A549 (cell line): ENCODE measurements at regions not wholly inside any gene's neighbourhood (a gene's known extent, or its start where the extent isn't known, plus 50 kb on each side); places are given as distances from the start of the nearest gene placed in this dataset.

Experiments used
- ATAC-seq, 2 experiments: fragments of 200-7000 bp in 1 of 2; fragments of >200 bp in 1 of 2; cut with Nextera tagmentation in 1 of 2; cut with Tn5 transposase in 1 of 2; 3 replicates each; pipeline versions ENCODE4 v1.8.0 to v1.9.1; 2018 to 2020; ENCODE audit warnings: mild to moderate bottlenecking in 1 of 2, moderate library complexity in 1 of 2
- CTCF ChIA-PET: fragments of 300-600 bp; sonication (Branson Sonifier 250); formaldehyde crosslinking; extraction: SDS; loops from one replicate; lab custom pipeline; 2021; ENCODE audit warnings: antibody characterized with exemption, inconsistent platforms; lab: Yijun Ruan, JAX
- POLR2A ChIA-PET: fragments of 350-600 bp; formaldehyde crosslinking; extraction: SDS; loops from one replicate; lab custom pipeline; 2021; ENCODE audit warnings: antibody characterized with exemption, inconsistent platforms; lab: Yijun Ruan, JAX
- DNase-seq, 2 experiments: peaks; one replicate each; pipeline versions ENCODE4 v3.0.0 to v3.0.0-alpha.2; 2011 to 2016; ENCODE audit warnings: low read depth in 1 of 2, low spot score in 1 of 2
- FAIRE-seq: peaks from 2 replicates; lab custom pipeline; 2011; peaks lifted over from hg19 to GRCh38; lab: Jason Lieb, UNC
- H3K27ac ChIP-seq, 2 experiments: fragments of >200 bp; sonication (Bioruptor Twin); formaldehyde crosslinking; 3 replicates each; pipeline ENCODE4 v1.5.1; 2016 to 2017
- H3K4me1 ChIP-seq: fragments of >200 bp; sonication (Bioruptor Twin); formaldehyde crosslinking; 3 replicates; pipeline ENCODE4 v1.6.1; 2016
- H3K4me2 ChIP-seq: fragments of >200 bp; sonication (Bioruptor Twin); formaldehyde crosslinking; 3 replicates; pipeline ENCODE4 v1.6.1; 2016
- H3K4me3 ChIP-seq: fragments of >200 bp; sonication (Bioruptor Twin); formaldehyde crosslinking; 3 replicates; pipeline ENCODE4 v1.5.1; 2016
- H3K9me3 ChIP-seq: fragments of >200 bp; sonication (Bioruptor Twin); formaldehyde crosslinking; 3 replicates; pipeline ENCODE4 v1.6.1; 2016
- CBX2 ChIP-seq: fragments of 200-600 bp; sonication (generic); IDR thresholded peaks from 2 replicates; pipeline ENCODE4 v1.6.1; 2016; ENCODE audit warnings: low read depth, mild to moderate bottlenecking, borderline replicate concordance
- CHD2 ChIP-seq: fragments of 150-350 bp; IDR thresholded peaks from 2 replicates; pipeline ENCODE4 v1.6.1; 2014; ENCODE audit warnings: low read length; ENCODE audit not compliant: partially characterized antibody
- CHD4 ChIP-seq: fragments of 200-600 bp; sonication (generic); IDR thresholded peaks from 2 replicates; pipeline ENCODE4 v1.6.1; 2016; ENCODE audit warnings: antibody characterized with exemption, mild to moderate bottlenecking, borderline replicate concordance
- EHF ChIP-seq: fragments of 250-450 bp; sonication (Bioruptor Pico); IDR thresholded peaks from 2 replicates; pipeline ENCODE4 v1.5.0; 2020; ENCODE audit warnings: mild to moderate bottlenecking
- EHMT2 ChIP-seq: fragments of 200-600 bp; sonication (generic); IDR thresholded peaks from 2 replicates; pipeline ENCODE4 v1.6.1; 2016; ENCODE audit warnings: antibody characterized with exemption, low read depth, mild to moderate bottlenecking, moderate library complexity
- EP300 ChIP-seq, 2 experiments: fragments of >200 bp; sonication (Bioruptor Twin); formaldehyde crosslinking; IDR thresholded peaks; 2 replicates in 1 of 2; 3 replicates in 1 of 2; pipeline ENCODE4 v1.6.1; 2016 to 2017
- FOXS1 ChIP-seq: fragments of 250-450 bp; sonication (Bioruptor Pico); IDR thresholded peaks from 2 replicates; pipeline ENCODE4 v1.5.0; 2020; ENCODE audit warnings: mild to moderate bottlenecking, moderate library complexity
- HDAC2 ChIP-seq: fragments of 200-600 bp; sonication (generic); IDR thresholded peaks from 2 replicates; pipeline ENCODE4 v1.6.1; 2016
- HOXA7 ChIP-seq: fragments of 250-450 bp; sonication (Bioruptor Pico); IDR thresholded peaks from 2 replicates; pipeline ENCODE4 v1.5.0; 2020; ENCODE audit warnings: mild to moderate bottlenecking, moderate library complexity
- HOXB13 ChIP-seq: fragments of 250-450 bp; sonication (Bioruptor Pico); IDR thresholded peaks from 2 replicates; pipeline ENCODE4 v1.5.0; 2020; ENCODE audit warnings: low read depth, mild to moderate bottlenecking, moderate library complexity
- JUN ChIP-seq, 2 experiments: fragments of >200 bp; sonication (Bioruptor Twin); formaldehyde crosslinking; IDR thresholded peaks; 2 replicates in 1 of 2; 3 replicates in 1 of 2; pipeline ENCODE4 v1.6.1; 2016 to 2017
- KDM1A ChIP-seq: fragments of 200-600 bp; sonication (generic); IDR thresholded peaks from 2 replicates; pipeline ENCODE4 v1.6.1; 2016; ENCODE audit warnings: low read depth, mild to moderate bottlenecking
- MYC ChIP-seq: IDR thresholded peaks from 2 replicates; pipeline ENCODE4 v1.6.1; 2012; ENCODE audit warnings: mild to moderate bottlenecking, inconsistent platforms, low read length, improper control_type of control experiment, borderline replicate concordance
- NPAS2 ChIP-seq: fragments of 250-450 bp; sonication (Bioruptor Pico); IDR thresholded peaks from 2 replicates; pipeline ENCODE4 v1.8.0; 2022; ENCODE audit warnings: mild to moderate bottlenecking, moderate library complexity, borderline replicate concordance
- NR3C1 ChIP-seq: fragments of >200 bp; sonication (Bioruptor Twin); formaldehyde crosslinking; IDR thresholded peaks from 3 replicates; pipeline ENCODE4 v1.6.1; 2017
- POLR2A ChIP-seq: IDR thresholded peaks from 2 replicates; pipeline ENCODE4 v1.6.1; 2012; ENCODE audit warnings: mild to moderate bottlenecking, low read length
- POLR2AphosphoS2 ChIP-seq: conservative IDR thresholded peaks from 2 replicates; pipeline ENCODE4 v1.6.1; 2012; ENCODE audit warnings: low read length, improper control_type of control experiment, inconsistent platforms
- RAD21 ChIP-seq, 2 experiments: fragments of >200 bp in 1 of 2; sonication (Bioruptor Twin) in 1 of 2; formaldehyde crosslinking in 1 of 2; IDR thresholded peaks in 1 of 2; conservative IDR thresholded peaks in 1 of 2; 2 replicates in 1 of 2; 3 replicates in 1 of 2; pipeline ENCODE4 v1.6.1; 2012 to 2018; ENCODE audit warnings: inconsistent platforms in 1 of 2
- SMC3 ChIP-seq: fragments of >200 bp; sonication (Bioruptor Twin); formaldehyde crosslinking; IDR thresholded peaks from 3 replicates; pipeline ENCODE4 v1.6.1; 2018; ENCODE audit warnings: inconsistent platforms
- SREBF2 ChIP-seq: fragments of 450-650 bp; IDR thresholded peaks from 2 replicates; pipeline ENCODE4 v1.6.1; 2014; ENCODE audit warnings: mild to moderate bottlenecking, moderate library complexity
- TFCP2L1 ChIP-seq: fragments of 250-450 bp; sonication (Bioruptor Pico); IDR thresholded peaks from 2 replicates; pipeline ENCODE4 v1.5.0; 2021; ENCODE audit warnings: mild to moderate bottlenecking
- ZFP36 ChIP-seq: fragments of 450-650 bp; IDR thresholded peaks from 2 replicates; pipeline ENCODE4 v1.6.1; 2014; ENCODE audit warnings: borderline replicate concordance; ENCODE audit not compliant: partially characterized antibody
- ZNF302 ChIP-seq: fragments of 250-450 bp; sonication (Bioruptor Pico); IDR thresholded peaks from 2 replicates; pipeline ENCODE4 v1.9.0; 2021; ENCODE audit warnings: inconsistent platforms, mild to moderate bottlenecking, moderate library complexity
- ZSCAN20 ChIP-seq: fragments of 250-450 bp; sonication (Bioruptor Pico); IDR thresholded peaks from 2 replicates; pipeline ENCODE4 v1.8.0; 2022; ENCODE audit warnings: mild to moderate bottlenecking, moderate library complexity
- WGBS: methylation state at CpG from one replicate; pipeline ENCODE4 v1.1.6; 2017; ENCODE audit errors: missing lambda C conversion rate; 5-methylcytosine and 5-hydroxymethylcytosine counted together
- TF ChIP-seq, protein P1 (sequence below): fragments of 250-450 bp; sonication (Bioruptor Pico); IDR thresholded peaks from 2 replicates; pipeline ENCODE4 v1.5.0; 2020; ENCODE audit warnings: low read depth, mild to moderate bottlenecking, moderate library complexity
- TF ChIP-seq, protein P2 (sequence below): fragments of 200-600 bp; sonication (generic); IDR thresholded peaks from 2 replicates; pipeline ENCODE4 v1.6.1; 2016; ENCODE audit warnings: antibody characterized with exemption, mild to moderate bottlenecking, moderate library complexity
- TF ChIP-seq, protein P3 (sequence below): fragments of 450-650 bp; IDR thresholded peaks from 2 replicates; pipeline ENCODE4 v1.6.1; 2014; ENCODE audit warnings: antibody characterized with exemption
- TF ChIP-seq, protein P4 (sequence below): fragments of 150-350 bp; IDR thresholded peaks from 2 replicates; pipeline ENCODE4 v1.6.1; 2014; ENCODE audit warnings: low read depth, mild to moderate bottlenecking, low read length

DNA sequence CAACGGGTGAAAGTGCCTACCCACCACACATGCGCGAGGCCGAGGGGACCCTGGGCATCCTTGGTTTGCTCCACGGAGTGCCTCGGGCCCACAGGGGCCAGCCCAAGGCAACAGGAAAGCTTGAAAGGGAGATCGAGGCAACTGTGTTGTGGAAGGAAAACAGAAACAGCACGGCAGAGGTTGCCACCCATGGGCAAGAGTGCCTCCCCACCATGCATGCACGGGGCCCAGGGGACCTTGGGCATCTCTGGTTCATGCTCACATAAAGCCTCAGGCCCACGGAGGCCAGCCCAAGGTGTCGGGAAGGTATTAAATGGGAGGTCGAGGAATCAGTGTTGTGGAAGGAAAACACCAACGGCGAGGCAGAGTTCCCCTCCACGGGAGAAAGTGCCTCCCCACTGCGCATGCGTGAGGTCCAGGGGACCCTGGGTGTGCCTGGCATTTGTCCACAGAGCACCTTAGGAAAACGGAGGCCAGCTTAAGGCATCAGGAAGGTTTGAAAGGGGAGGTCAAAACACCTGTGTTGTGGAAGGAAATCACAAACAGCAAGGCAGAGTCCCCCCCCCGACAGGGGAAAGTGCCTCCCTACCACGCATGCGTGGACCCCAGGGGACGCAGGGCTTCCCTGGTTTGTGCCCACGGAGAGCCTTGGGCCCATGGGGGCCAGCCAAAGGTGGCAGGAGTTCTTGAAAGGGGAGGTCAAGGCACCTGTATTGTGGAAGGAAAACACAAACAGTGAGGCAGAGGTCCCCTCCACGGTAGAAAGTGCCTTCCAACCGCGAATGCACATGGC lies 367.3 kb downstream of the ALG10 start:
- no peaks in the 10 kb centered on the region for H3K9me3 ChIP-seq
- 13% methylated on average over 21 of the region's 26 CpGs for WGBS
- TF ChIP-seq RAD21 (conservative IDR thresholded peaks at IDR 0.05 in 1 of 2, IDR thresholded peaks at IDR 0.05 in 1 of 2) (no peak), SREBF2 (no peak), EP300 (IDR thresholded peaks at IDR 0.05) (no peak), MYC (no peak), NR3C1 (no peak), TFCP2L1 (no peak), ZNF302 (CRISPR knock-in tag) (no peak), NPAS2 (no peak), CHD4 (no peak), KDM1A (no peak), FOXS1 (CRISPR knock-in tag) (no peak), HOXA7 (CRISPR knock-in tag) (no peak), EHF (CRISPR knock-in tag) (no peak), POLR2AphosphoS2 (no peak)
- TF ChIP-seq, protein P1, sequence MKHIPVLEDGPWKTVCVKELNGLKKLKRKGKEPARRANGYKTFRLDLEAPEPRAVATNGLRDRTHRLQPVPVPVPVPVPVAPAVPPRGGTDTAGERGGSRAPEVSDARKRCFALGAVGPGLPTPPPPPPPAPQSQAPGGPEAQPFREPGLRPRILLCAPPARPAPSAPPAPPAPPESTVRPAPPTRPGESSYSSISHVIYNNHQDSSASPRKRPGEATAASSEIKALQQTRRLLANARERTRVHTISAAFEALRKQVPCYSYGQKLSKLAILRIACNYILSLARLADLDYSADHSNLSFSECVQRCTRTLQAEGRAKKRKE = no peak
- CTCF ChIA-PET = no interaction called here
- H3K4me3 ChIP-seq = no peak overlapping the region
- POLR2A ChIA-PET = no interaction called here
- FAIRE-seq (no peak), DNase-seq (no peak), ATAC-seq (no peak)
- no peak overlapping the region for H3K27ac ChIP-seq
- no peak overlapping the region for H3K4me2 ChIP-seq
- no peaks in the 10 kb centered on the region for H3K4me1 ChIP-seq

DNA sequence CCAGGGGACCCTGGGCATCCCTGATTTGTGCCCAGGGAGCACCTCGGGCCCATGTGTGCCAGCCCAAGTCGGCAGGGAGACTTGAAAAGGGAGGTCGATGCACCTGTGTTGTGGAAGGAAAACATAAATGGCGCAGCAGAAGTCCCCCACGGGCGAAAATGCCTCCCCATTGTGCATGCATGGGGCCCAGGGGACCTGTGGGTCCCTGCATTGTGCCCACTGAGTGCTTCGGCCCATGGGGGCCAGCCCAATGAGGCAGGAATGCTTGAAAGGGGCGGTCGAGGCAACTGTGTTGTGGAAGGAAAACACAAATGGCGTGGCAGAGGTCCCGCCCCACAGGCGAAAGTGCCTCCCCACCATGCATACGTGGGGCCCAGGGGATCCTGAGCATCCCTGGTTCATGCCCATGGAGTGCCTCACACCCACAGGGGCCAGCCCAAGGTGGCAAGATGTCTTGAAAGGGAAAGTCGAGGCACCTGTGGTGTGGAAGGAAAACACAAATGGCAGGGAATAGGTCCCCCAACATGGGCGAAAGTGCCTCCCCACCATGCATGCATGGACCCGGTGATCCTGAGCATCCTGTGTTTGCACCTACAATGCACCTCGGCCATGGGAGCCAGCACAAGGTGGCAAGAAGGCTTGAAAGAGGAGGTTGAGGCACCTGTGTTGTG lies 368.0 kb downstream of the ALG10 start:
- DNase-seq (no peak), FAIRE-seq (no peak), ATAC-seq (no peak)
- ChIA-PET CTCF (no interaction called here), POLR2A (no interaction called here)
- TF ChIP-seq ZSCAN20 (CRISPR knock-in tag) (no peak), RAD21 (conservative IDR thresholded peaks at IDR 0.05 in 1 of 2, IDR thresholded peaks at IDR 0.05 in 1 of 2) (no peak), JUN (IDR thresholded peaks at IDR 0.05) (no peak), NR3C1 (no peak), EHMT2 (no peak), KDM1A (no peak), SMC3 (no peak), CHD2 (no peak), HOXB13 (CRISPR knock-in tag) (no peak), ZFP36 (no peak), POLR2A (no peak), CBX2 (no peak), HDAC2 (no peak), ZNF302 (CRISPR knock-in tag) (no peak), EHF (CRISPR knock-in tag) (no peak)
- TF ChIP-seq, protein P2, sequence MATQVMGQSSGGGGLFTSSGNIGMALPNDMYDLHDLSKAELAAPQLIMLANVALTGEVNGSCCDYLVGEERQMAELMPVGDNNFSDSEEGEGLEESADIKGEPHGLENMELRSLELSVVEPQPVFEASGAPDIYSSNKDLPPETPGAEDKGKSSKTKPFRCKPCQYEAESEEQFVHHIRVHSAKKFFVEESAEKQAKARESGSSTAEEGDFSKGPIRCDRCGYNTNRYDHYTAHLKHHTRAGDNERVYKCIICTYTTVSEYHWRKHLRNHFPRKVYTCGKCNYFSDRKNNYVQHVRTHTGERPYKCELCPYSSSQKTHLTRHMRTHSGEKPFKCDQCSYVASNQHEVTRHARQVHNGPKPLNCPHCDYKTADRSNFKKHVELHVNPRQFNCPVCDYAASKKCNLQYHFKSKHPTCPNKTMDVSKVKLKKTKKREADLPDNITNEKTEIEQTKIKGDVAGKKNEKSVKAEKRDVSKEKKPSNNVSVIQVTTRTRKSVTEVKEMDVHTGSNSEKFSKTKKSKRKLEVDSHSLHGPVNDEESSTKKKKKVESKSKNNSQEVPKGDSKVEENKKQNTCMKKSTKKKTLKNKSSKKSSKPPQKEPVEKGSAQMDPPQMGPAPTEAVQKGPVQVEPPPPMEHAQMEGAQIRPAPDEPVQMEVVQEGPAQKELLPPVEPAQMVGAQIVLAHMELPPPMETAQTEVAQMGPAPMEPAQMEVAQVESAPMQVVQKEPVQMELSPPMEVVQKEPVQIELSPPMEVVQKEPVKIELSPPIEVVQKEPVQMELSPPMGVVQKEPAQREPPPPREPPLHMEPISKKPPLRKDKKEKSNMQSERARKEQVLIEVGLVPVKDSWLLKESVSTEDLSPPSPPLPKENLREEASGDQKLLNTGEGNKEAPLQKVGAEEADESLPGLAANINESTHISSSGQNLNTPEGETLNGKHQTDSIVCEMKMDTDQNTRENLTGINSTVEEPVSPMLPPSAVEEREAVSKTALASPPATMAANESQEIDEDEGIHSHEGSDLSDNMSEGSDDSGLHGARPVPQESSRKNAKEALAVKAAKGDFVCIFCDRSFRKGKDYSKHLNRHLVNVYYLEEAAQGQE = no peak
- TF ChIP-seq, protein P3, sequence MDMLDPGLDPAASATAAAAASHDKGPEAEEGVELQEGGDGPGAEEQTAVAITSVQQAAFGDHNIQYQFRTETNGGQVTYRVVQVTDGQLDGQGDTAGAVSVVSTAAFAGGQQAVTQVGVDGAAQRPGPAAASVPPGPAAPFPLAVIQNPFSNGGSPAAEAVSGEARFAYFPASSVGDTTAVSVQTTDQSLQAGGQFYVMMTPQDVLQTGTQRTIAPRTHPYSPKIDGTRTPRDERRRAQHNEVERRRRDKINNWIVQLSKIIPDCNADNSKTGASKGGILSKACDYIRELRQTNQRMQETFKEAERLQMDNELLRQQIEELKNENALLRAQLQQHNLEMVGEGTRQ = no peak
- TF ChIP-seq, protein P4, sequence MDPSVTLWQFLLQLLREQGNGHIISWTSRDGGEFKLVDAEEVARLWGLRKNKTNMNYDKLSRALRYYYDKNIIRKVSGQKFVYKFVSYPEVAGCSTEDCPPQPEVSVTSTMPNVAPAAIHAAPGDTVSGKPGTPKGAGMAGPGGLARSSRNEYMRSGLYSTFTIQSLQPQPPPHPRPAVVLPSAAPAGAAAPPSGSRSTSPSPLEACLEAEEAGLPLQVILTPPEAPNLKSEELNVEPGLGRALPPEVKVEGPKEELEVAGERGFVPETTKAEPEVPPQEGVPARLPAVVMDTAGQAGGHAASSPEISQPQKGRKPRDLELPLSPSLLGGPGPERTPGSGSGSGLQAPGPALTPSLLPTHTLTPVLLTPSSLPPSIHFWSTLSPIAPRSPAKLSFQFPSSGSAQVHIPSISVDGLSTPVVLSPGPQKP = no peak
- TF ChIP-seq, protein P1 = no peak
- no peak overlapping the region for H3K27ac ChIP-seq
- H3K9me3 ChIP-seq = no peaks in the 10 kb centered on the region
- 27% methylated on average over 17 of the region's 17 CpGs for whole genome bisulfite sequencing
- H3K4me3 ChIP-seq = no peak overlapping the region
- no peak overlapping the region for H3K4me2 ChIP-seq
- H3K4me1 ChIP-seq = no peaks in the 10 kb centered on the region
